K562 (cell line): ENCODE measurements at regions not wholly inside any gene's neighbourhood (a gene's known extent, or its start where the extent isn't known, plus 50 kb on each side); places are given as distances from the start of the nearest gene placed in this dataset.
"Not testable (repeated sequence)": the region's sequence is repeated elsewhere in the genome, so short reads cannot be mapped to it uniquely, and the experiment has no call there.

Experiments used
- ATAC-seq: fragments of 200-7000 bp; cut with Tn5 transposase; 3 replicates; pipeline ENCODE4 v1.9.1; 2020; ENCODE audit warnings: moderate library complexity
- BruUV-seq: library from RNA; stranded (reverse); fragments of 400-500 nt; replicated peaks from 2 replicates; lab custom pipeline; 2021; lab: Mats Ljungman, UMichigan
- CTCF ChIA-PET: fragments of 300-600 bp; formaldehyde crosslinking; extraction: SDS; loops from one replicate; lab custom pipeline; 2021; ENCODE audit warnings: low intra/inter-chr PET ratio; lab: Yijun Ruan, JAX
- POLR2A ChIA-PET: fragments of 300-600, 350-650 bp; sonication (Branson Sonifier 250); formaldehyde crosslinking; extraction: SDS; loops from one replicate; lab custom pipeline; 2021; ENCODE audit warnings: antibody characterized with exemption, inconsistent platforms; lab: Yijun Ruan, JAX
- DNase-seq, 4 experiments: peaks; one replicate each; pipeline versions ENCODE4 v3.0.0 to v3.0.0-alpha.2; 2011 to 2018; ENCODE audit warnings: low spot score in 3 of 4, mixed read lengths in 3 of 4; ENCODE audit errors: extremely low read depth in 1 of 4
- FAIRE-seq: peaks from 2 replicates; lab custom pipeline; 2011; peaks lifted over from hg19 to GRCh38; lab: Jason Lieb, UNC
- H2AFZ ChIP-seq: 2 replicates; pipeline ENCODE4 v1.6.0; 2011; ENCODE audit warnings: low read depth, low read length, control low read depth, inconsistent platforms
- H3K27ac ChIP-seq: fragments of 200-600 bp; 3 replicates; pipeline ENCODE4 v1.8.0; 2011; ENCODE audit warnings: low read depth, mild to moderate bottlenecking, control low read depth, inconsistent platforms, low read length, moderate library complexity, mixed read lengths; ENCODE audit errors: extremely low read depth
- H3K27me3 ChIP-seq, 2 experiments: fragments of 300-600 bp in 1 of 2; 2 replicates in 1 of 2; 3 replicates in 1 of 2; pipeline versions ENCODE4 v1.6.0 to v1.8.0; 2011; ENCODE audit warnings: inconsistent platforms in 2 of 2, low read length in 2 of 2, mild to moderate bottlenecking in 1 of 2, mixed read lengths in 1 of 2, moderate library complexity in 1 of 2; ENCODE audit not compliant: control insufficient read depth in 2 of 2, insufficient read depth in 2 of 2
- H3K36me3 ChIP-seq: fragments of 300-600 bp; 3 replicates; pipeline ENCODE4 v1.8.0; 2011; ENCODE audit warnings: mild to moderate bottlenecking, low read length, inconsistent platforms; ENCODE audit not compliant: control insufficient read depth, insufficient read depth
- H3K4me1 ChIP-seq, 2 experiments: fragments of 200-600 bp in 1 of 2; replicated peaks in 1 of 2; 2 replicates in 1 of 2; 3 replicates in 1 of 2; pipeline versions ENCODE4 v1.5.1 to v1.8.0; 2011; ENCODE audit warnings: inconsistent platforms in 2 of 2, low read length in 2 of 2, mild to moderate bottlenecking in 1 of 2, mixed read lengths in 1 of 2, moderate library complexity in 1 of 2; ENCODE audit not compliant: control insufficient read depth in 2 of 2, insufficient read depth in 2 of 2
- H3K4me2 ChIP-seq: 2 replicates; pipeline ENCODE4 v1.6.1; 2011; ENCODE audit warnings: low read length, control low read depth, inconsistent platforms, mixed read lengths; ENCODE audit not compliant: insufficient read depth
- H3K4me3 ChIP-seq: fragments of 200-600 bp; sonication (generic), shearing (Covaris generic); 2 replicates; pipeline ENCODE4 v1.5.1; 2016; ENCODE audit warnings: control low read depth, inconsistent platforms
- H3K79me2 ChIP-seq: fragments of 200-600 bp; 3 replicates; pipeline ENCODE4 v1.8.0; 2011; ENCODE audit warnings: low read length, inconsistent platforms; ENCODE audit not compliant: control insufficient read depth, insufficient read depth
- H3K9ac ChIP-seq, 2 experiments: 2 replicates each; pipeline versions ENCODE4 v1.6.0 to v1.6.1; 2011; ENCODE audit warnings: low read depth in 2 of 2, low read length in 2 of 2, control low read depth in 1 of 2, inconsistent platforms in 1 of 2, mild to moderate bottlenecking in 1 of 2, mixed read lengths in 1 of 2; ENCODE audit not compliant: insufficient read depth in 1 of 2
- H3K9me1 ChIP-seq: one replicate; pipeline ENCODE4 v1.6.0; 2011; ENCODE audit warnings: inconsistent platforms, mild to moderate bottlenecking, low read length, moderate library complexity; ENCODE audit not compliant: control insufficient read depth, insufficient read depth
- H3K9me3 ChIP-seq: replicated peaks from 2 replicates; pipeline ENCODE4 v1.5.1; 2011; ENCODE audit warnings: low read depth, low read length, inconsistent platforms; ENCODE audit not compliant: control insufficient read depth, insufficient read depth
- H4K20me1 ChIP-seq: replicated peaks from 2 replicates; pipeline ENCODE4 v1.6.1; 2011; ENCODE audit warnings: low read length, inconsistent platforms, mixed read lengths; ENCODE audit not compliant: control insufficient read depth, insufficient read depth
- ELF4 ChIP-seq: fragments of 450-650 bp; formaldehyde crosslinking; IDR thresholded peaks from 2 replicates; pipeline ENCODE4 v1.4.0; 2022; ENCODE audit warnings: missing genetic modification characterization
- NFYB ChIP-seq: IDR thresholded peaks from 2 replicates; pipeline ENCODE4 v1.6.1; 2011; ENCODE audit warnings: mild to moderate bottlenecking, moderate library complexity; ENCODE audit not compliant: insufficient read length; ENCODE audit errors: extremely low read depth
- PKNOX1 ChIP-seq: fragments of 450-650 bp; IDR thresholded peaks from 2 replicates; pipeline ENCODE4 v1.6.1; 2016
- RAD51 ChIP-seq: fragments of 450-650 bp; IDR thresholded peaks from 2 replicates; pipeline ENCODE4 v1.7.1; 2016; ENCODE audit warnings: low read depth, mild to moderate bottlenecking, borderline replicate concordance
- RBFOX2 ChIP-seq: fragments of 200-400 bp; formaldehyde crosslinking; IDR thresholded peaks from 2 replicates; pipeline ENCODE4 v1.6.1; 2017; ENCODE audit warnings: low read depth, mild to moderate bottlenecking, low read length, moderate library complexity
- WGBS: fragments of 100-300 bp; shearing (Covaris generic); methylation state at CpG from one replicate; pipeline ENCODE4 v1.1.6; 2016; ENCODE audit warnings: low coverage, mixed read lengths; ENCODE audit not compliant: insufficient coverage; ENCODE audit errors: missing lambda C conversion rate; 5-methylcytosine and 5-hydroxymethylcytosine counted together
- in situ Hi-C: fragments of 300-500 bp; cut with MboI; formaldehyde crosslinking; loops from 4 replicates; pipeline ENCODE4 v1.15.0; 2018; ENCODE audit warnings: inconsistent platforms, mixed read lengths
- intact Hi-C: fragments of 100-400 bp; cut with micrococcal nuclease; formaldehyde crosslinking; loops from 2 replicates; pipeline ENCODE4 v1.14.2; 2022

- no peak overlapping the region for H3K4me3 ChIP-seq
- H3K27ac ChIP-seq, result no peak overlapping the region
- BruUV-seq, result no TSS peak
- no peak overlapping the region for H3K4me2 ChIP-seq
- TF ChIP-seq NFYB (peak; percentile 20), ELF4 (CRISPR knock-in tag) (no peak), RAD51 (no peak), PKNOX1 (peak; percentile 54), RBFOX2 (0 out of 2 replicates have a peak, but pooled peaks have one; percentile 17)
- 0 out of 3 replicates have a peak, but pooled peaks have one; percentile 39 for ATAC-seq
- no peaks in the 10 kb centered on the region for H3K27me3 ChIP-seq
- H3K4me1 ChIP-seq, result no peaks in the 10 kb centered on the region
- ChIA-PET POLR2A (no interaction called here), CTCF (no interaction called here)
- no peaks in the 10 kb centered on the region for H3K9me1 ChIP-seq
- peak; percentile 11 to 38 (median 19) for DNase-seq
- no peaks in the 10 kb centered on the region for H3K9me3 ChIP-seq
- no peak overlapping the region for H3K9ac ChIP-seq
- H3K36me3 ChIP-seq, result no peaks in the 10 kb centered on the region
- no peaks in the 10 kb centered on the region for H3K79me2 ChIP-seq
- H2AFZ ChIP-seq, result no peak overlapping the region
- intact Hi-C loops (no loop called here), in situ Hi-C loops (no loop called here)
- no peak for FAIRE-seq
- no peaks in the 10 kb centered on the region for H4K20me1 ChIP-seq
- WGBS, result under 1% methylated on average over 38 of the region's 44 CpGs
These were observed 331.9 kb upstream of the NUPR2 start for GRCh38 chr7:56447864-56448693.

GRCh38 chr7:56420528-56420927 is 304.3 kb upstream of the NUPR2 start:
- H3K4me1 ChIP-seq, H3K27me3 ChIP-seq, FAIRE-seq, H2AFZ ChIP-seq, H3K4me3 ChIP-seq, in situ Hi-C loops, H3K36me3 ChIP-seq, BruUV-seq, POLR2A ChIA-PET, H3K4me2 ChIP-seq, intact Hi-C loops, H3K79me2 ChIP-seq, CTCF ChIA-PET, H4K20me1 ChIP-seq, ATAC-seq, H3K27ac ChIP-seq, H3K9me3 ChIP-seq, H3K9me1 ChIP-seq, H3K9ac ChIP-seq, DNase-seq: not testable (repeated sequence)
- WGBS, result 0% methylated on average over 1 of the region's 1 CpG
